Stimulated activated CD4-positive, alpha-beta T cell treated with anti-CD3 and anti-CD28 coated beads, Interleukin-15, amount 100 ng/mL, for 24 hours (primary cell): ENCODE measurements at regions not wholly inside any gene's neighbourhood (a gene's known extent, or its start where the extent isn't known, plus 50 kb on each side); places are given as distances from the start of the nearest gene placed in this dataset.
"Not testable (repeated sequence)": the region's sequence is repeated elsewhere in the genome, so short reads cannot be mapped to it uniquely, and the experiment has no call there.

Experiments used
- DNase-seq: peaks from one replicate; pipeline ENCODE4 v3.0.0-alpha.2; 2020

DNA sequence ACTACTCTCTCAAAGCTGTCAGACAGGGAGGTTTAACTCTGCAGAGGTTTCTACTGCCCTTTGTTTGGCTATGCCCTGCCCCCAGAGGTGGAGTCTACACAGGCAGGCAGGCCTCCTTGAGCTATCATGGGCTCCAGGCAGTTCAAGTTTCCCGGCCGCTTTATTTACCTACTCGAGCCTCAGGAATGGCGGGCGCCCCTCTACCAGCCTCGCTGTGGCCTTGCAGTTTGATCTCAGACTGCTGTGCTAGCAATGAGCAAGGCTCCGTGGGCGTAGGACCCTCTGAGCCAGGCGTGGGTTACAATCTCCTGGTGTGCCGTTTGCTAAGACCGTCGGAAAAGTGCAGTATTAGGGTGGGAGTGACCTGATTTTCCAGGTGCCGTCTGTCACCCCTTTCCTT lies 124.3 kb downstream of the PTCHD1 start:
- DNase-seq, result not testable (repeated sequence)

DNA sequence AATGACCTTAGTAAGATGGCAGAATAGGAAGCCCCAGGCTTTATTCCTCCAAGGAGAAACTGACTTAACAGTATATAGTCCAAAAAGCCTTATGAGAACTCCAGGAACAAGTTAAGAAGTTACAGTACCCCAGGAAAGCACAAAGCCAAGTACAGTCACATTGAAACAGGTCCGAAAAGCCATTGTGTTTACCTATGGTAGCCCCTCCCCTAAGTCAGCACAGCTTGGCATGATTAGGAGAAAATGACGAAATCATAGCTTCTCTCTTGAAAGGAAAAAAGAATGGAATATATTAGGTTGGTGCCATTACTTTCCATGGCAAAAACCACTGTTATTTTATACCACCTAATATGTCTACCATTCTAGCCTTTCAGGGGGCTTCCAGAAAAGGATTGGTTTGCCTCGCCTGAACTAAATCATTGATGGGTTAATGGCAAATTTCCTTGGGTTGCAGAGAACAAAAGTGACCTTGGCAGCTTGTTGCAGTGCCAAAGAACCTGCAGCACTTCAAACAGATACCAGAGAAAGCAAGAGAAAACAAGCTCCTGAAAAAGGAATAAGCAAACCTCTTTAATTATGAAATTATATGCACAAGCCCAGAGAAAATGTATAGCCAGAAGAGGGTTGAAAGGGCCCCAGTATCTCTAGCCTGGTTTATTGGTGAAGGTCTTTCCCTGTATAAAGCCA lies 130.6 kb downstream of the PTCHD1 start:
- DNase-seq, result no peak

DNA sequence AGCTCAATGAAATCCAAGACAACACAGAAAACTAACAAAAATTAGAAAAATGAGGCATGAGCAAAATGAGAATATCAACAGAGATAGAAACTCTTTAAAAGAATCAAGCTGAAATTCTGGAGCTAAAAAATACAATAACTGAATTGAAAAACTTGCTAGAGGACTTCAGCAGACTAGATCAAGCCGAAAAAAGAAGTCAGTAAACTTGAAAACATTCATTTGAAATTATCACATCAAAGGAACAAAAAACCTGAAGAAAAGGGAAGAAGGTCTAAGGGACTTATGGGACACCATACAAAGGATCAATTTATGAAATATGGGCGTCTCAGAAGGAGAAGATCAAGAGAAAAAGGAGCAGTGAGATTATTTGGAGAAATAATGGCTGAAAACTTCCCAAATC lies 131.3 kb downstream of the PTCHD1 start:
- DNase-seq, result no peak

DNA sequence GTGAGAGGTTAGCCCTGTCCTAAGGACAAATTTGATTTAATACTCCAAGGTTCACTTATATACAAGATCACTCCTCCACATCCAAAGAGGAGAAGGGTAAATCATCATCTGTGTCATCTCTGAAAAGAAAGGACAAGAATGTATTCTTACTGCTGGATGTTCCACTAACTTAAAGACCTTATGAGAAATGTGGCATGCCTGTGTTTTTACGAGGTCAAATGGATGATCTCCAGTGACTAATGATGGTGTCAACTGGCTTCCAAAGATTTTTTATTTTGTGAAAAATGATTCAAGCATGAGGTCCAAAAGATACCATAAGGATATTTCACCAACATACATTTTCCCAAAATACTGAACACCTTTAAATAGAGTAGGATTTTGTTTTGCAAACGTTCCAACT lies 143.4 kb downstream of the PTCHD1 start:
- no peak for DNase-seq

DNA sequence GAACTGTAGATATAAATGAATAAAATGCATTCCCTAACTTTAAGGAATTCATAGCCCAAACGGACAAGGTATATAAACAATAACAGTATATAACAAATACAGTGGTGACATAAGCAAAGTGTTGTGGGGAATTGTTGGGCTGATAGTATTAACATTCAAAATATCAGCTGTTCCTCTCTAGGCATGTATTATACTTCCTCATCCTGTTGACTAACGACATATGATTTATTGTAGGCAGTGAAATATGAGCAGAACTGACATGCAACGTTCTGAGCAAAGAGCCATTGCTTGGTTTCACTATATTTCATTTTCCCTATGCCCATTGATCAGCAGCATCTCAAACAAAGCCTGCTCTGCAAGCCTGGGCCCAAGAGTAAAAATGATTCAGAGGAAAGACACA lies 143.9 kb downstream of the PTCHD1 start:
- no peak for DNase-seq

DNA sequence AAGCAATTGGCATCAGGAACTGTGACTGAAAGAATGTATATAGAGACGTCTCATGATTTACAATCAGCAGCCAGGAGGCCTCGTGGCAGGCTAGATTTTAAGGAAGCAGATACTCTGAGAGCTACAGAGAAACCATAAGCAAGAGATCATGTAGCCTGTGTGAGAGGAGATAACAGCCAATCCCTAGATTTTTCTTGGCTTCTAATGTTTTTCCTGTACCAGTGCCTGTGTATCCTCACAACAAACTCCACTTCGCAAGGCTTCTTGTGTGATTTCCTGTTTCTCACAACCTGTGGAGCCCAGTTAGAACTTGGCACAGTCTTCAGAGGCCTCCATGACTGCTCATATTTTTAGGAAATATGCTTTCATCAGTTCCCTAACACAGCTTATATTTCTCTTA lies 147.9 kb downstream of the PTCHD1 start:
- no peak for DNase-seq

DNA sequence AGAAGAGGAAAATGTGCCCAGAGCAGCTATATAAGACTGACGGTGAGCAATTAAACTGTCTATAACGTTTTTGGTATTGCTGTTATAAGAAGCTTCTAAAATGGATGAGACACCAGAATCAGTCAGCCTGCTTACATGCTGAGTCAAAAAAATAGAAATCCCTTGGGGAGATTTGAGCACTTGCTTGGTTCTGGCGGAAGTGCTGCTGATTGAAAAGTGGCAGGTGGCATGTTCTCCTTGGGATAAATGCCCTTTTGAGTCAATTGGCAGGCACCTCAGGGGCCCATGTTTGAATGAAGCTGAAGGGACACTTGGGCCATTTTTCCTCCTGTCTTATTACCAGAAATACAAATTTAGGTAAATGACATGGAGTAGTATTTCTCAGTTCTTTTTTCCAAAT lies 148.7 kb downstream of the PTCHD1 start:
- no peak for DNase-seq

DNA sequence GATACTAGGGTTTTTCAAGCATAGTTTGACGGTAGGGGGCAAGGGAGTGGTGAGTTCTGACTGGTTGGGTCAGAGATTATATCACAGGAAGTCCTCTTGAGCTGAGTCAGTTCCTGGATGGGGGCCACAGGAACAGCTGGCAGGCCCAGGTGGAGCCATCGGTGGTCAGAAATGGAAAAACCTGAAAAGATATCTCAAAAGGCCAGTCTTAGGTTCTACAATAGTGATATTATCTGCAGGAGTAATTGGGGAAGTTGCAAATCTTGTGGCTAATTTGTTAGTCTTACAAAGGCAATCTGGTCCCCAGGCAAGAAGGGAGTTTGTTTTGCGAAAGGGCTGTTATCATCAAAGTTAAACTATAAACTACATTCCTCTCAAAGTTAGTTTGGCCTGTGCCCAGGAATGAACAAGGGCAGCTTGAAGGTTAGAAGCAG lies 159.3 kb downstream of the PTCHD1 start:
- DNase-seq, result peak; percentile 5

DNA sequence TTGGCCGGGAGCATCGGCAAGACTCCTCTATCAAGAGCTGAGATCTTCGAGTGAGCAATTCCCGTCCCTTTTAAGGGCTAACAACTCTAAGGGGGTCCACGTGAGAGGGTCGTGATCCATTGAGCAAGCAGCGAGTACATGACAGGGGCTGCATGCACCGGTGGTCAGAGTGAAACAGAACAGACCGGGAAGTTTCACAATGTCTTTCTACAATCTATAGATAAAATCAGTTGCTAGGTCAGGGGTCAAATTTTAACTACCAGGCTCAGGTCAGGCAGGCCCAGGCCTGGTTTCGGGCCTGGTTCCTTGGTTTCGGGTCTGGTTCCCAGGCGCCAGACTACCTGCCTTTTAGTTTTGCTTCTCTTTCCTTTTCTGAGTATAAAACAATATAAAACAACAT lies 160.1 kb downstream of the PTCHD1 start:
- DNase-seq, result no peak

DNA sequence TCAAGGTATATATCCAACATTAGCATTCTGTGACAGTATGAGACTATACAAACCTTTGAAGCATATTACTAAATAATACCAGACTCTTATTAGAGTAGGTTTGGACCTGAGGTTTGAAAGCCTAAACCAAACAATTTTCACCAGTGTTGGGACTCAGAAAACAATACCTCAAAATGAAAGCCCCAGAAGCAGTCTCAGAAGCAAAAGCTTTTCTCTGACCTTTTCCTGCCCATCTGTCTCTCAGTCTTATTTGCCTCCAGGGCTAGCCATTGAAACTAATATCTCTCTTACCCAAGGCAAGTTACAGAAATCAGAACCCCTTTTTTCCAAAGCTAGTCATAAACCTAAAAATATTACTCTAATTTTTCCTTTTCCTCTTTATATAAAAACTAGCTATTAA lies 163.3 kb downstream of the PTCHD1 start:
- DNase-seq, result no peak

DNA sequence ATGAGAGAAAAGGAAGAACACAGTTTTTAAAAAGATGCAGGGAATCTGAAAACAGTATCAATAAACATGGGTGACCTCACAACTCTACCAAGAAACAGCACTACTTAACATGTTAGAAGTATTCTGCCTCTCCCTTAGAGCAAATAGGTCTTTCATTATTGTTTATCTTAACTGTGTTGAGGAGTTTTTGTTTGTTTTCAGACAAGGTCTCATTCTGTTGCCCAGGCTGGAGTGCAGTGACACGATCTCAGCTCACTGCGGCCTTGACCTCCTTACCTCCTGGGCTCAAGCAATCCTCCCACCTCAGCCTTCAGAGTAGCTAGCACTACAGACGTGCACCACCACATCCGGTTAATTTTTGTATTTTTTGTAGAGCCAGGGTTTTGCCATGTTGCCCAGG lies 165.3 kb upstream of the PRDX4 start:
- DNase-seq, result no peak

DNA sequence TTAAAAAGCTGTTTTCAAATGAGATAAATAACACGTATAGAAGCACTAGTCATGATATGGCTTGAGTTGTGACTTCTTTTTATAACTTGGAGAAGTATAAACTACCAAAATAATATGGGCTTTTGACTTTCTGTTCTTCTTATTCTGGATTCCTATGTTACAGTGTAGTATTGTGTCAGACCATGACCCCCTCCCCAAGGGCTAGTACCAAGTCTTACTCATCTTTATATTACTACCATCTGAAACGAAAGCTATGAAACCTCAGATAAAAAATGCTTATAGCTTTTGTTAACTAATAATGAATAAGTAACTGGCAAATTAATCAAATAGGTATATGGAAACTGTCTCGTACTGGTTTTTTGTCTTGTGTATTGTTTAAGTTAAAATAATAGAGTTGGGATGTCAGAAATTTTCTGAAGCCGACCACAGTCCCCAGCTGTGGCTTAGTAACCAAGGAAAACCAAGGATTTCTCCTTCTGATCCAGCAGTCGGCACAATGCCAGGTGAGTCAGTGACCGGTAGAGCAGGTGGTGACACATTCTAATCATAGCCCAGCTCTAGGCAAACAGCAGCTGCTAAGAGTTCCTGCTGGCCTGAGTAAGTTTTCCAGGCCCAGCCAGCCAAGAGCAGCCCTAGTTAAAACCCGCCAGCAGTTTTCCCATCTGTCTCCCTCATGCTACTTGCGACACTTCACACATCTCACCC lies 163.3 kb upstream of the PRDX4 start:
- no peak for DNase-seq

DNA sequence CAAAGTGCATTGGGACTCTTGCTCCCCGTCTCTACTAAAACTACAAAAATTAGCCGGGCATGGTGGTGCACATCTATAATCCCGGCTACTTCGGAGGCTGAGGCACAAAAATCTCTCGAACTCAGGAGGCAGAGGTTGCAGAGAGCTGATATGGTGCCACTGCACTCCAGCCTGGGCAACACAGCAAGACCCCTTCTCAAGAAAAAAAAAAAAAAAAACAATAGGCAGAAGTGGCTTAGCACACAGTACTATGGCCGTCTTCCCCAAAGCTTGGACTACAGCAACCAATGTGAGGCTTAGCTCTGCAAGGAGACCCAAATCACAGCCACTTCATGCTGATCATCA lies 162.8 kb upstream of the PRDX4 start:
- DNase-seq, result no peak

DNA sequence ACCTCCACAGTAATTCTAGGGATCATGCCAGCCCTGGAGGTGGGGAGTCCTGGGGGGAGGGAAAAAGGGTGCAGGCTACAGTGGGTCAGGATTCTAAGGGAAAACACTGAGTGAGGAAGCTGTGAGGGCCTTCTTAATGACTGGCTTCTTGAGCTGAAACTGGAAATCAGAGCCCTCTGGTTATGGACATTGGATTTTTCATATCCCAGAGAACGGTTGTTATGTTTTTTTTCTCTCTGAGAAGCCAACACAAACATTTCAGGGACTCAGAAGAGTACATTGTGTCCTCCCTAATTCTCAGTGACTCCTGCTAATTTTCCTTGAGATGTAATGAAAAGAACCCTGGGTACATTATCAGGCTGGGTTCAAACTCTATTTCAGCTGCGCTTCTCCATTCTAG lies 162.4 kb upstream of the PRDX4 start:
- DNase-seq, result no peak

DNA sequence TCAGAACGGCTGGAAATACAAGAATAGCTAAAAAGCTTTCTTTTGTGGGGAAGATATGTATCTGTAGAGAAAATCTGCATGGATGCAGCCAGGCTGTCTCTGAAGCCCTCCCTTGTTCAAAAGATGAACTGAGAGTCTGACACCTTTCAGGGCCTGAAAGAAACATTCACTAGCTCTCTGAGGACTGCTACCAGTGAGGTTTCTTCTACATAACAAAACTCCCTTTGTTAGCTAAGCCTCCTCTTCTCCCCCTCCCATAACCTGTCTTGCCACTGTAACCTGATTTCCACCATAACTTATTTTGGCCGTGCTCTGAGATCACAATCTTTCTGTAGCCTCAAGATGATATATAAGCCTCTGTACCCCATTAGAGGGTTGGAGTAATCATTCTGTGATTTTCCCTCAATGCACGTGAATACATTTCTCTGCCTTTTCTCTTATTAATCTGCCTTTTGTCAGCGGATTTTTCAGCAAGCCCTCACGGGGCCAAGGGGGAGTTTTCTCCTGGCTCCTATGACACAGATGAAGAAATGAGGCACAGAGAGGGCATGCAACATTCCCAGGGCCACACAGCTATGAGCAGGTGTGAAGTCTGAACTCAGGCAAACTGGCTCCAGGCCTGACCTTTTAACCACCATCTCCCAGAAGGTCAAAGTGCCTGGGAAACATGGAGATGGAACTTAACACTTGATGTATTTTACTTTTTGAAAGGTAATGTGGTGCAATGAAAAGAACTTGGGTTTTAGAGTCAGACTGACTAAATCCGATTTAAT lies 161.6 kb upstream of the PRDX4 start:
- no peak for DNase-seq

DNA sequence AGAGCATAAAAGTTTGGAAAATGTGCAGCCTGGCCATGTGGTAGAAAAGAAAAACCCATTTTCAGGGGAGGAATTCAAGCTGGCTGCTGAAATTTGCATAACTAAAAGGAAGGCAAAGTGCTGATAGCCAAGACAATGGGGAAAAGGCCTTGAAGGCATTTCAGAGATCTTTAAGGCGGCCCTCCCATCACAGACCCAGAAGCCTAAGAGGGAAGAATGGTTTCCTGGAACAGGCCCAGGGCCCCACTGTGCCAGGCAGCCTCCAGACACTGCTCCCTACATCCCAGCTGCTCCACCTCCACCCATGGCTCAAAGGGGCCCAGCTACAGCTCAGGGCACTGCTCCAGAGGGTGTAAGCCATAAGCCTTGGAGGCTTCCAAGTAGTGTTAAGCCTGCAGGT lies 158.0 kb upstream of the PRDX4 start:
- no peak for DNase-seq

DNA sequence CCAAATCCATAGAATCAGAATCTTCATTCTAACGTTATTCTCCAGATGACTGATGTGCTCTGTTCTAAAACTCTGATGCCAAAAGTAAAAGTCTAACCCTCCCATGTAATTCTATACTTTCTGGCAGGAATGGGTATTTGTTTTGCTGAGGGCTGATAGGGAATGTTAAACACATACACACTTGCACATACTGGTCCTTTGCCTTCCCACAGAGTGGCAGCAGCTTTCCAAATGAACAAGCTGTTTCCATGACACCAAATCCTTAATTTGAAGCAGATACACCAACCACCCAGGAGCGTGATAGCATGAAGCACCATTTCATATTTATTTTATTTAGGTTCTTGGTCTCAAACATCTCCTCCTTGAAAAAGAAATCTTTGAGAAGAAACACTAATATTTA lies 155.5 kb upstream of the PRDX4 start:
- DNase-seq, result no peak

DNA sequence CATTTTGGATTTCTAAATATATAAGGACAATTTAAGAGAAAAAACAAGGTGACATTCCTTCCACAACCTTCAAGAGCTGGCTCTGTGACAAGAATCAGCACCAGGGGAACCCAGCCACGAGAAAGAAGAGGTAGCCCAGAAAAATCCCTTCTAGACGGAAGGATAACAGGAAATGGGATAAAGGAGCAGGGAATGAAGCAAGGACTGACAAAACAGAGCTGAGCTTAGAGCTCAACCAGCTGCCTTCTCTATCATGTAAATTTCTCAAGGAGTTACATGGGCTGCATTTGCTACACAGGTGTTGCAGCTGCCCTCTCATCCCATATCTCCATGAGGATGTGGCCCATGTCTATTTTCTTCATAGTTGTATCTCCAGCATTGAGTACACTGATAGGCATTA lies 154.2 kb upstream of the PRDX4 start:
- DNase-seq, result no peak

DNA sequence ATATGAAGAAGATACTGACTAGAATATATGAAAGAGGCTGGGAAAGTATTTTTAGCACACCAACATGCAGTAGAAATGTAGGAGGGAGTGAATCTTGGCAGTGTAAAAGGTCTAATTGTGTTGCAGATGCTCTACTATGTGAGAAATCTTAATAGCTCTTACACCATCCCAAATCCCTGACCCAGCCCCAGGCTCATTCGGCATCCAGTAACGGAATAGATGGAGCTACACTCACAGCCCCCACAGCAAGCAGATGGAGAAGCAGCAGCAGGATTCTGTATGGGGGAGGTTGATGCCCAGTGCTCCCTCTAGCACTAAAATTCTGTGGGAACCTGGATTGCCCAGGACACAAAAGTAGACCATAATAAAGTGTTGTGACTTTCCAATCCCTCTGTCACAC lies 153.2 kb upstream of the PRDX4 start:
- no peak for DNase-seq

DNA sequence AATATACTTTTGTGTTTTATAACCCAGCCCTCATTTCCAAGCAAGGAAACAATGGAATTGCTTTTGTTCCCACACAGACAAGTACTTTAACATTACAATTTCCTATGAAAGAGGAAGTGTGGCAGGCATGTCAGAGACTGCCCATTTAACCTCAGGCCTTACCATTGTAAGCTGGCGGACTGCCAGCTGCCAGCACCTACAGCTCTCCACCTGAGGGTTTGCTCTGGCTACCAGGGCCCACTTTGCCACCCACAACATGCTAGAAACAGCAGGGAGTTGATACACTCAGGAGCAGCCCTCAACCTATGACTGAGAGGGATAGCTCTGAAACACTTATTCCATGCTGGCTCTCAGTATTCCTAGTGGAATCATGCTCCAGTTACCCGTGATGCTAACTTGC lies 152.3 kb upstream of the PRDX4 start:
- DNase-seq, result no peak

DNA sequence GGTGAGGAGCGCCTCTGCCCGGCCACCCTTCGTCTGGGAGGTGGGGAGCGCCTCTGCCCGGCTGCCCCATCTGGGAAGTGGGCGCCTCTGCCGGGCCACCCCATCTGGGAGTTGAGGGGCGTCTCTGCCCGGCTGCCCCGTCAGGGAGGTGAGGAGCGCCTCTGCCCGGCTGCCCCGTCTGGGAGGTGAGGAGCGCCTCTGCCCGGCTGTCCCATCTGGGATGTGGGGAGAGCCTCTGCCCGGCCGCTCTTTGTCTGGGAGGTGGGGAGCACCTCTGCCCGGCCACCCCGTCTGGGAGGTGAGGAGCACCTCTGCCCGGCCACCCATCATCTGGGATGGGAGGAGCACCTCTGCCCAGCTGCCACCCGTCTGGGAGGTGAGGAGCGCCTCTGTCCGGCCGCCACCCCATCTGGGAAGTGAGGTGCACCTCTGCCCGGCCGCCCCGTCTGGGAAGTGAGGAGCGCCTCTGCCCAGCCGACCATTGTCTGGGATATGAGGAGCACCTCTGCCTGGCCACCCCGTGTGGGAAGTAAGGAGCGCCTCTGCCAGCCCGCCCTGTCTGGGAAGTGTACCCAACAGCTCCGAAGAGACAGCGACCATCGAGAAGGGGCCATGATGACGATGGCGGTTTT lies 144.2 kb upstream of the PRDX4 start:
- DNase-seq, result not testable (repeated sequence)

DNA sequence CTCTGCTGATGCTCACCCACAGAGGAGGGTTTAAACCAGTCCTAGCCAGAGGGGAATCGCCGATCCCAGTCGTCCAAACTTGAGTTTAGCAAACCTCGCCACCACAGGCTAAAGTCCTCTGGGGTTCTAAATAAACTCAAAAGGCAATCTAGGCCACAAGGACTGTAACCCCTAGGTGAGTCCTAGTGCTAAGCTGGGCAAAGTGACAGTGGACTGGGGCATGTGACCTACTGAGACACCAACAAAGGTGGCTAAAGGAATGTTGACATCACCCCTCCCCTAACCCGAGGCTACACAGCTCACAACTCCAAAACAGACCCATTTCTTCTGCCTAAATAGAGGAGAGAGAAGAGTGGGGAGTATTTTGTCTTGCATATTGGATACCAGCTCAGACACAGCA lies 142.8 kb upstream of the PRDX4 start:
- no peak for DNase-seq

DNA sequence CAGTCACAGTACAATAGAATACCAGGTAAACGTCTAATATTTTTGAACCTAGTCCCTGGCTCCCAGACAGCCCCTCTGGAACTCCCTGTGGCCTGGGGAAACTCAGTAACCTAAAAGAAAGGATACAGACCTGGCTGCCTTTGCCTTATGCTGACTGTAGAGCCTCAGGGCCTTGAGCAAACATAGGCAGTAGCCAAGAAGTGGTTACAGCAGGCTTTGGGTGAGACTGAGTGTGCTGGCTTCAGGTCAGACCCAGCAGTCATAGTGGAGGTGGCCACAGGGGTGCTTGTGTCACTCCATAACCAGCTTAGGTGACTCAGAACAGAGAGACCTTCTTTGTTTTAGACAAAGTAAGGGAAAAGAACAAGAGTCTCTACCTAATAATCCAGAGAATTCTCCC lies 141.8 kb upstream of the PRDX4 start:
- DNase-seq, result no peak

DNA sequence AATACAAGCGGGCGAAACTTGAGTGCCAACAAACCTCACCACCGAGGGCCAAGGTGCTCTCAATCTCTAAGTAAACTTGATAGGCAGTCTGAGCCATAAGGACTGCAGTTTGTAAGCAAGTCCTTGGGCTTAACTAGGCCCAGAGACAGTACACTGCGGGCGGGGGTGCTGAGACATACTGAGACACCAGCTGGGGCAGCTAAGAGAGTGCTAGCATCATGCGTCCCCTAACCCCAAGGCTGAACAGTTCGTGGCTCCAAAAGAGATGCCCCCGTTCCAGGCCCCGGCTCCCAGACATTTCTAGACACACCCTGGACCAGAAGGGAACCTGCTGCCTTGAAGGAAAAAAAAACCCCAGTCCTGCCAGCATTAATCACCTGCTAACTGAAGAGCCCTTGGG lies 126.8 kb upstream of the PRDX4 start:
- DNase-seq, result no peak
